Vagina (tissue), 2 donors: ENCODE measurements at regions not wholly inside any gene's neighbourhood (a gene's known extent, or its start where the extent isn't known, plus 50 kb on each side); places are given as distances from the start of the nearest gene placed in this dataset.
"Not testable (repeated sequence)": the region's sequence is repeated elsewhere in the genome, so short reads cannot be mapped to it uniquely, and the experiment has no call there.

ENCODE experiments used
- DNase-seq, 2 donors: peaks; one replicate each; pipeline ENCODE4 v3.0.0-alpha.2; 2017; ENCODE audit errors: extremely low spot score in 2 of 2
- H3K27ac ChIP-seq: fragments of 200-600 bp; sonication (generic); one replicate; pipeline ENCODE4 v1.5.1; 2019
- H3K27me3 ChIP-seq: fragments of 200-600 bp; sonication (generic); one replicate; pipeline ENCODE4 v1.5.1; 2019
- H3K36me3 ChIP-seq, 2 donors: fragments of 200-600 bp; sonication (generic); one replicate each; pipeline ENCODE4 v1.5.1; 2017 to 2019
- H3K4me1 ChIP-seq: fragments of 200-600 bp; sonication (generic); one replicate; pipeline ENCODE4 v1.5.1; 2019
- H3K4me3 ChIP-seq, 2 donors: fragments of 200-600 bp; sonication (generic); 1 replicate in 1 of 2; 2 replicates in 1 of 2; pipeline ENCODE4 v1.5.1; 2016 to 2019
- H3K9me3 ChIP-seq: fragments of 200-600 bp; sonication (generic); one replicate; pipeline ENCODE4 v1.5.1; 2019
- POLR2A ChIP-seq, 2 donors: fragments of 450-650 bp; IDR thresholded peaks; one replicate each; pipeline ENCODE4 v1.6.1; 2017; ENCODE audit warnings: antibody characterized with exemption in 2 of 2, mild to moderate bottlenecking in 2 of 2, moderate library complexity in 2 of 2
- POLR2AphosphoS5 ChIP-seq, 2 donors: sonication (generic); formaldehyde crosslinking; IDR thresholded peaks; one replicate each; pipeline ENCODE4 v1.9.0; 2017; ENCODE audit warnings: antibody characterized with exemption in 2 of 2, mild to moderate bottlenecking in 2 of 2, low read depth in 1 of 2; ENCODE audit not compliant: insufficient read depth in 1 of 2
- intact Hi-C: fragments of 100-400 bp; cut with DNase I; formaldehyde crosslinking; loops from one replicate; pipeline ENCODE4 v1.15.1; 2023
- TF ChIP-seq, protein P1 (sequence below), 3 experiments: fragments of 450-650 bp in 2 of 3; fragments of 200-600 bp in 1 of 3; sonication (generic) in 1 of 3; IDR thresholded peaks; one replicate each; pipeline ENCODE4 v1.5.1; 2017 to 2019; ENCODE audit warnings: antibody characterized with exemption in 3 of 3, mild to moderate bottlenecking in 2 of 3, moderate library complexity in 2 of 3

DNA sequence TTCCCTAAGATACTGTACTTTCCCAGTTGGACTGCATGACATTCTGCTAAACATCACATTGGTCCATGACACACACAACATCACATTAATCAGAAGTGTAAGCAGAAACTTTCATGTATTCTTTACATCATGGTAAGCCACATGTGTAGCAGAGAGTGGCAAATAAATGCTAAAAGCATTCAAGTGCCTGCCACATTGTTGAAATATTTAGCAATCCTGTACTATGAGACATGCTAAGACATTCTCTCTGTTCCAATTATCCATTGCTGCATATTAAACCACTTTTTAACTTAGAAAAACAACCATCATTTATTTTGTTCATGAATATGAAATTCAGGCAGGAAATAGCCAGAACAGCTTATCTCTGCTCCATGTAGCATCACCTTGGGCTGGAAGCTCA, 207.7 kb upstream of the GJE1 start:
- no peak for TF ChIP-seq POLR2AphosphoS5 (IDR thresholded peaks at IDR 0.05; ENCODE audit: insufficient read depth in 1 of 2, low read depth in 1 of 2)
- no peak for TF ChIP-seq POLR2A (IDR thresholded peaks at IDR 0.05)
- TF ChIP-seq, protein P1, sequence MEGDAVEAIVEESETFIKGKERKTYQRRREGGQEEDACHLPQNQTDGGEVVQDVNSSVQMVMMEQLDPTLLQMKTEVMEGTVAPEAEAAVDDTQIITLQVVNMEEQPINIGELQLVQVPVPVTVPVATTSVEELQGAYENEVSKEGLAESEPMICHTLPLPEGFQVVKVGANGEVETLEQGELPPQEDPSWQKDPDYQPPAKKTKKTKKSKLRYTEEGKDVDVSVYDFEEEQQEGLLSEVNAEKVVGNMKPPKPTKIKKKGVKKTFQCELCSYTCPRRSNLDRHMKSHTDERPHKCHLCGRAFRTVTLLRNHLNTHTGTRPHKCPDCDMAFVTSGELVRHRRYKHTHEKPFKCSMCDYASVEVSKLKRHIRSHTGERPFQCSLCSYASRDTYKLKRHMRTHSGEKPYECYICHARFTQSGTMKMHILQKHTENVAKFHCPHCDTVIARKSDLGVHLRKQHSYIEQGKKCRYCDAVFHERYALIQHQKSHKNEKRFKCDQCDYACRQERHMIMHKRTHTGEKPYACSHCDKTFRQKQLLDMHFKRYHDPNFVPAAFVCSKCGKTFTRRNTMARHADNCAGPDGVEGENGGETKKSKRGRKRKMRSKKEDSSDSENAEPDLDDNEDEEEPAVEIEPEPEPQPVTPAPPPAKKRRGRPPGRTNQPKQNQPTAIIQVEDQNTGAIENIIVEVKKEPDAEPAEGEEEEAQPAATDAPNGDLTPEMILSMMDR (IDR thresholded peaks at IDR 0.05) = no peak
- Histone ChIP-seq H3K4me1 (no peaks in the 10 kb centered on the region), H3K4me3 (no peak overlapping the region), H3K36me3 (no peaks in the 10 kb centered on the region), H3K27me3 (no peaks in the 10 kb centered on the region), H3K9me3 (no peaks in the 10 kb centered on the region), H3K27ac (no peak overlapping the region)
- no peak for DNase-seq
- intact Hi-C loops = no loop called here

GRCh38 chr6:141922898-141923297, 209.8 kb upstream of the GJE1 start:
- TF ChIP-seq POLR2A (IDR thresholded peaks at IDR 0.05) (no peak), POLR2AphosphoS5 (IDR thresholded peaks at IDR 0.05; ENCODE audit: insufficient read depth in 1 of 2, low read depth in 1 of 2) (no peak)
- TF ChIP-seq, protein P1 (IDR thresholded peaks at IDR 0.05) = no peak
- no peaks in the 10 kb centered on the region for H3K36me3 ChIP-seq
- intact Hi-C loops = no loop called here
- DNase-seq = no peak
- H3K4me1 ChIP-seq = no peaks in the 10 kb centered on the region
- H3K27ac ChIP-seq = no peak overlapping the region
- H3K9me3 ChIP-seq = no peaks in the 10 kb centered on the region
- no peaks in the 10 kb centered on the region for H3K27me3 ChIP-seq
- H3K4me3 ChIP-seq = no peak overlapping the region

DNA sequence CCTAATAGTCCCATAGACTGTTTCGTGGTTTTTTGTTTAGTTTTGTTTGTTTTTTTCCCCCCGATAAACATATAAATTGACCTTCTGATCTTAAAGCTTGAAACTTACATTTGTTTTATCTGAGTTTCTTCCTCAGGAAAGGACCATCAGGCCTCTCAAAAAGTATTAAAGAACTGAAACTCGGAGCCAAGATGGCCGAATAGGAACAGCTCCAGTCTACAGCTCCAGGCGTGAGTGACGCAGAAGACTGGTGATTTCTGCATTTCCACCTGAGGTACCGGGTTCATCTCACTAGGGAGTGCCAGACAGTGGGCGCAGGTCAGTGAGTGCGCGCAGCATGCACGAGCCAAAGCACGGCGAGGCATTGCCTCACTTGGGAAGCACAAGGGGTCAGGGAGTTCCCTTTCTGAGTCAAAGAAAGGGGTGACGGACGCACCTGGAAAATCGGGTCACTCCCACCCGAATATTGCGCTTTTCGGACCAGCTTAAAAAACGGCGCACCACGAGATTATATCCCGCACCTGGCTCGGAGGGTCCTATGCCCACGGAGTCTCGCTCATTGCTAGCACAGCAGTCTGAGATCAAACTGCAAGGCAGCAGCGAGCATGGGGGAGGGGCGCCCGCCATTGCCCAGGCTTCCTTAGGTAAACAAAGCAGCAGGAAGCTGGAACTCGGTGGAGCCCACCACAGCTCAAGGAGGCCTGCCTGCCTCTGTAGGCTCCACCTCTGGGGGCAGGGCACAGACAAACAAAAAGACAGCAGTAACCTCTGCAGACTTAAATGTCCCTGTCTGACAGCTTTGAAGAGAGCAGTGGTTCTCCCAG, 215.8 kb upstream of the GJE1 start:
- DNase-seq, H3K4me3 ChIP-seq, H3K36me3 ChIP-seq, intact Hi-C loops, H3K9me3 ChIP-seq, H3K27ac ChIP-seq, H3K4me1 ChIP-seq, H3K27me3 ChIP-seq: not testable (repeated sequence)

DNA sequence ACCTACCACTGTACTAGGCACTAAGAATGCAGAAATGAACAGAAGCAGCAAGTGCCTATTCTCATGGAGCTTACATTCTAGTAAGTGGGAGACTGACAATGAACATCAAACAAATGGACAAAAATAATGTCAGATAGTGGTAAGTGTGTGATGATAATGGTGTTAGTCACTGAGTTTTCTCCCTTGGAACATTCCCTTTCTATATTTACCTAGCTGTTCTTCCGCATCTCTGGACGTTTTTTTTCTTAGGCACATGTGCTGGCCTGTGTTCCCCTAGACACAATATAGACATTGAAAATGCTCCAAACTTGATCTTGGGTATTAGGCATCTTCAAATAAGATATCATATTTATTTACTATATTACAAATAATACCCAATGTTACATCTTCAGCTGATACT, 218.1 kb upstream of the GJE1 start:
- TF ChIP-seq POLR2AphosphoS5 (IDR thresholded peaks at IDR 0.05; ENCODE audit: insufficient read depth in 1 of 2, low read depth in 1 of 2) = no peak
- TF ChIP-seq, protein P1 (IDR thresholded peaks at IDR 0.05) = no peak
- no peak for TF ChIP-seq POLR2A (IDR thresholded peaks at IDR 0.05)
- no peaks in the 10 kb centered on the region for H3K9me3 ChIP-seq
- intact Hi-C loops = no loop called here
- H3K27ac ChIP-seq = no peak overlapping the region
- no peak for DNase-seq
- H3K36me3 ChIP-seq = no peaks in the 10 kb centered on the region
- no peak overlapping the region for H3K4me3 ChIP-seq
- H3K4me1 ChIP-seq = no peaks in the 10 kb centered on the region
- H3K27me3 ChIP-seq = no peaks in the 10 kb centered on the region

DNA sequence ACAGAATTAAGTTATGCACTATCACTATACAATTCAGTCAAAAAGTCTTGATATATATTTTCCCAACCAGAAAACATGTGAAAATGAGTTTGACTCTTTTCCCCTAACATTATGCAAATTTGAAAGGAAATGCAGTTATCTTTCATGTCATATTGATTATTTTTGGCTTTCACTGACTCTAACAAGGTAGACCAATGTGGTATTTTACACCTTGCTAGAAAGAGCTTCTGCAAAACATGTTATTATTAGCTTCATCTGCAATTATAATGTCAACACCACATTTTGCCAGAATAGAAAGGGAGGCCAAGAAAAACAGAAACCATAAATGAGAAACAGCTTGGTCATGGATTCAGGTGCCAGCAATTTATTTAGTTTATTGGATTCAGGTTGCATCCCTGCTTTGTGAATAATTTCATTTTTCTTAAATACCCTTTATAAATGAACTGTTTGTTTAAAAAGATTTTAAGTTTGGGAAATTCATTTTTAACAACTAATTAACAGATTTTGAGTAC, 226.1 kb upstream of the GJE1 start:
- TF ChIP-seq POLR2A (IDR thresholded peaks at IDR 0.05) (no peak), POLR2AphosphoS5 (IDR thresholded peaks at IDR 0.05; ENCODE audit: insufficient read depth in 1 of 2, low read depth in 1 of 2) (no peak)
- TF ChIP-seq, protein P1 (IDR thresholded peaks at IDR 0.05) = no peak

More for the DNA sequence above, 226.1 kb upstream of the GJE1 start:
- no peaks in the 10 kb centered on the region for H3K36me3 ChIP-seq
- no peaks in the 10 kb centered on the region for H3K27me3 ChIP-seq
- intact Hi-C loops = no loop called here
- DNase-seq = no peak
- no peak overlapping the region for H3K27ac ChIP-seq
- no peaks in the 10 kb centered on the region for H3K4me1 ChIP-seq
- H3K9me3 ChIP-seq = no peaks in the 10 kb centered on the region
- H3K4me3 ChIP-seq = no peak overlapping the region
